GM18870 (cell line): ENCODE measurements at regions not wholly inside any gene's neighbourhood (a gene's known extent, or its start where the extent isn't known, plus 50 kb on each side); places are given as distances from the start of the nearest gene placed in this dataset.

Experiments used
- ATAC-seq: cut with Tn5 transposase; IDR thresholded peaks from one replicate; pipeline ENCODE4 v1.9.1; 2021; ENCODE audit warnings: moderate library complexity; ENCODE audit not compliant: unreplicated experiment

DNA sequence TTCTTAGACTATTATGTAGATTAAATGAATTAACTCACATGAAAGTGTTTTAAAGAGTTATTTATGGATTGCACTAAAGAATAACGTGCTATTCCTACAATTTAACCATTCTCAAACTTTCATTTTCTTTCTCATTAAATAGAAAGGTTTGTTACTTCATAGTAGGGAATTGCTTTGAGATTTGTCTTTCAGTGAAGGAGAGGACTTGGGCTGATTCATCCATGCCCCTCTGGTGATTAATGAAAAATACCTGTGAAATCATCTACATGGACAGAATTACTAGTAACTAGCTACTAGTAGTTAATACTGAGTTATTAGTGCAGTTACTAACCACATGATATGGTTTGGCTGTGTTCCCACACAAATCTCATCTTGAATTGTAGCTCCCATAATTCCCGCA lies 275.8 kb upstream of the CDH20 start:
- no peak for ATAC-seq

DNA sequence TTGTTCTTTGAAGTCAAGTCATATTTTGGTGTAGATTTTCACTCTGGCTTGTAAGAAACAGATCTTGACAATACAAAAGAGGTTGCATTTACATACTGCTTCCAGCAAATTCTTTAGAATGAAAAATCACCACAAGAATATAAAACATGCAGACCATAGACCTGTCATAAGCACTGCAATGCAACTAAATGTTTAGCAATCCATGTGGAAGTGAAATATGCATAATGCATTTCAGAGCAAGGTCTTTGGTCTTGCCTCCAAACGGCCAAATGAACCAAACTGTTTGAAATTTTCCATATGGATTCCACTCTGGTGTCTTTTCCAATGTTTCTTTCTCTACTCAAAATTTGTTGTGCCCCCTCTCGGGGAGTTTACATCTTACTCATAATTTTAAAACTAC lies 271.0 kb upstream of the CDH20 start:
- no peak for ATAC-seq

DNA sequence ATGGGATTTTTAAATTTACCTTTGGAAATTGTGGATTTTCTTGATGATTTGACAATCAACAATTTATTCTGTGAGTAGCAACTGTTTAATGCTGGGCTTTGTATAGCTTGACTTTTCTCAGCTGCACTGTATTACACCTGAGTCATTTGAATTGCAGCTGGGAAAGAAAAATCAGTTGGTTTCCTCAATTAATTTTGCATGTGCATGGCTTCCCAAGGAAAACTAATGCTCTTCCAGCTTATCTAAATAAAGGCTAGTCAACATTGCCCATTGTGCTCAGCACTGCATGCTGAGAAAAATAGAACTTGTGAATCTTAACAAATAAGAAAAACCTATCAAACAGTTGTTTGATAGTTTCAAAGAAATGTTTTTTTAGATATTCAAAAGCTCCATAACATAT lies 268.3 kb upstream of the CDH20 start:
- no peak for ATAC-seq

DNA sequence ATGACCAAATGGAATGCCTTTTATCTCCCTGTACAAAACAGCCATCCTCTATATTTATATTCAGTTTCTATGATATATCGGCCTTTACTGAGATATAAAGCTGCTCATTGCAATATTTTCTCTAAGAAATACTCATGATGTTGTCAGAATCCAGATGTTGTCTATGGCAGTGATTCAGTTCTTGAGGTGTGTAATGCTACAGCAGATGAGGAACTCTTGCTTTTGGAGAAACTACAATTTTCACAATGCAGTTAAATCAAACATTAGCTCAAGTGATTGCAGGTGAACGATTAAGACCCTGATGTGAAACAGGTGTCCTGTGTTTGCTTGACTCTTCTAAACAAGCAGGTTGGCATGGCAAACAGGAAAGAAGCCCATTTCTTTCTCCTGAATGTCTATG lies 256.2 kb upstream of the CDH20 start:
- ATAC-seq, result no peak

DNA sequence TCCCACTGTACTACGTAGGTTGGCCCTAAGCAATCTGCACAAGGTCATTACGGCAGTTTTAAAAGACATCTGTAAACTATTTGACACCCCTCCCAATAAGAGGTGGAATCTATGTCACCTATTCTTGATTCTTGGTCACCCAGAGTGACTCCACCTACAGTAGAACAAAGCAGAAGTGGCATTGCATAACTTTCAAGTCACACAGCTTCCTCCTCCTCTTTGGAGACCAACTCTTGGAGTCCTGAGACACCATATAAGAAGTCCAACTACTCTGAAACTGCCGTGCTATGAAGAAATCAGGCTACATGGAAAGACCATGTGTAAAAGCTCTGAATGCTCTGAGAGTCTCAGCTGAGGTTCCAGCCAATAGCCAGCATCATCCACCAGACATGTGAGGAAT lies 253.5 kb upstream of the CDH20 start:
- no peak for ATAC-seq

DNA sequence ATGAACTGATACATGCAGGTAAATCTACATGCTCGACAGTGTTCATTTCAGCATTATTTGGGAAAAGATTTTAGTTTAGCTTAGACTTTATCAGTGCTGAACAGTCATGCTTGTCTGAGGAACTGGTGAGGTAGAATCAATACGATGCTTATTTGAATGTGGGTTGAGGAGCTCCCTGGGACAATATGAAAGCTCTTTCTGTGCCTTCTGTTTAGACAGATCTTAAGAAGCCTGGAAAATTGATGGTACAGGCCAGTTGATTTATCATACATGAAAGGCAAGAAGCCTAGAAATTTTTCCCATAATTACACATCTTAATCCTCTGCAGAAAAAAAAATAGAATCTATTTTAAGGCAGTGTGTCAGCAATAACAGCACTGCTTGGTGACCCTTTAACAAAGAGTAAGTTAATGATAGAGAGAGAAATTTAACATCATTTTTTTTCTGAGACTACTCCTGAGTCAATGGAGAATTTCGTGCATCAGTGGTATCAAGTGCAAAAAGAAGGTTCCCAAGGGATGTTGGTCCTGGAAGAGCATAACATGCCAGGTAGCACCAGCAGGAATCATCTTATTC lies 252.2 kb upstream of the CDH20 start:
- no peak for ATAC-seq

DNA sequence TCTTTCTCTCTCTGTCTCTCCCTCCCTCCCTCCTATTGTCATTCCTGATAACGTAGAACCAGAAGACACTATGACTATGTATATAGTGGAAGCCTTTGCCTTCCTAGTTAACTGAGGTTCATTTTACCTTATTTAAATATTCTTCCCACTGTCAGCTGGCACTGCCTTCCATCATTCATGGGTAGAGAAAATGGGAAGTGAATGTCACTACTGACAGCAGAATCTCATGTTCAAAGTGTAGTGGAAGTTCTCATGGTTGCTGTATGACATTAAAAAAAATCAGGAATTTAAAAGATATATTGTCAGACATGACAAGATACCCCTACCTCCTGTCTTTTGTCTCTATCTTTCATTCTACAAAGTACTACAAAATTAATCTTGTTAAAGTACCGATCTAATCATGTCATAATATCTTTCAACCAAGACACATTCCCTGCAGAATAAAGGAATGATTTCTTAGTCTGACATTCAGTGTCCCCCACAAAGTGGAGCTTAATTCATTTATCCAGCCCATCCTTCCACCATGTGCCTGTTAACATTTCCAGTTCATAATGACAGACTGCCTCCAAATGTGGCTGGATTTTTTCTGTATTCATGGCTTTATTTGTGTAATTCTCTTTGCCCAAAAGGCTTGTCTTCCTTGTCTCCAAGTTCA lies 250.1 kb upstream of the CDH20 start:
- ATAC-seq, result no peak

DNA sequence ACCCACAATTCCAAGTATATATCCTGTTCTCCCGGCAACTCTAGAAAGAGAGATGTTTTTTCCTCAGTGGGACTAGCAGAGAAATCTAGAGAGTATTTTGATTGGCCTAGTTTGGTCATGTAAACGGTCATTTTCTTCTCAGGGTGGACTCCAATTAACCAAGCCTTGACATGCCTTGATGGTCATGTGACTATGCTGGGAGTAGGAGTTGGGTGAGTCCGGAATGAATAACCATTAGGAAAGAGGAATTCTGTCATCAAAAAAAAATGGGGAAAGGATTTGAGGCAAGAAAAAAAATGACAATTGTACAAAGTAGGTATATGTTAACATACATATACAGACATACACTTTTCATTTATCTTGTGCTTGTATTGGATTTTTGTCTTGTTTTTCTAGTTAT lies 248.2 kb upstream of the CDH20 start:
- no peak for ATAC-seq

DNA sequence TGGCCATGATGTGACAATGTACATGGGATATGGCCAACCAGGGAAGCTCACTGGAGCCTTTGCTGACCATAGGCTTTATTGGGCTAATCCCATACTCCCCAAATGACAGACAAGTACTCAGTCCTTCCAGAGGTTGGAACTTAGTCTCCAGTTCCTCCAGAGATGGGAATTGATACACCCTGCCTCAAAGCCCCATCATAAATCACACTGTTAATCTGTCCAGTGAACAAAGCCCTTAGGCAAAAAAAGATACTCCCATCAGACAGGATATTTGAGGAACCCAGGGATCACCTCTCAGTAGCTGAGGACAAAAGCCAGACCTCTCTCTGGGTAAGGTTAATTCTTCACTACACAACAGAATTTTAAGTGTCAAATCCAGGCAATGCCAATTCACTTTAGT lies 247.5 kb upstream of the CDH20 start:
- ATAC-seq, result no peak

DNA sequence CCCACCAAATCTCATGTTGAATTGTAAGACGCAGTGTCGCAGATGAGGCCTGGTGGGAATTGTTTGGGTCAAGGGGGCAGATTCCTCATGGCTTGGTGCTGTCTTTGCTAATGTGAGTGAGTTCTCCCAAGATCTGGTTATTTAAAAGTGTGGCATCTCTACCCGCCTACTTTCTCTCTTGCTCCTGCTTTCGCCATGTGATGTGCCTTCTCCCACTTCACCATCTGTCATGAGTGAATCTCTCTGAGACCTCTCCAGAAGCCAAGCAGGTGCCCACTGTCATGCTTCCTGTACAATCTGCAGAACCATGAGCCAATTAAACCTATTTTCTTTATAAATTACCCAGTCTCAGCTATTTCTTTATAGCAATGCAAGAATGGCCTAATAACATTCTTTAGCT lies 246.6 kb upstream of the CDH20 start:
- no peak for ATAC-seq

DNA sequence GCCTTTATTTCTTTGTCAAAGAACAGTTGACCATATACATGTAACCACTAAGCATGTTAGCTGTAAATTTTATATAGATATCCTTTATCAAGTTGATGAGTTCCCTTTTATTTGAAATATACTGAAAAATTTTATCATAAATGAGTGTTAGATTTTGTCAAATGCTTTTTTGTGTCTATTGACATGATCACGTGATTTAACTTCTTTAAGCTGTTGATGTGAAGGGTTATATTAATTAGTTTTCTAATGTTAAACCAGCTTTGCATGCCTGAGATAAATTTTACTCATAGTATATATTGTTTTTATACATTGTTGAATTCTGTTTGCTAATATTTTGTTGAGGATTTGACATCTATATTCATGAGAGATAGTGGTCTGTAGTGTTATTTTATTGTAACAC lies 241.9 kb upstream of the CDH20 start:
- no peak for ATAC-seq

DNA sequence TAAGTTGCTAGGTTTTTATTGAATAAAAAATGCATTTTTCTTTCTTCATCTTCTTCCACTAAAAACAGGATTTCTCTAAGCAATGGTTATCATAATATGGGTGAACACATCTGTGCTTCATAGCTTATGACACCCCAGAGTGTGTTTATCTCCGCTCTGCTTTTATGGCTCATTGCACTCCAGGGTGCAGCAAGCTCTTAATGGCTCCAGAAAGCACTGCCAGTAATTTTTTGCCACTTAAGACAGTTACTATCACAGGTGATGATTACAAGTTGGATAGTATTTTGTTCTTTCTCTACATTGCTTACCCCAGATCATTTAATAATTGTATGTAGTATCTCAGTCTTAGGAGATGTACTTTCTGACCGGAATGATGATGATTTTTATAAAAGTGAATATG lies 239.3 kb upstream of the CDH20 start:
- ATAC-seq, result no peak

DNA sequence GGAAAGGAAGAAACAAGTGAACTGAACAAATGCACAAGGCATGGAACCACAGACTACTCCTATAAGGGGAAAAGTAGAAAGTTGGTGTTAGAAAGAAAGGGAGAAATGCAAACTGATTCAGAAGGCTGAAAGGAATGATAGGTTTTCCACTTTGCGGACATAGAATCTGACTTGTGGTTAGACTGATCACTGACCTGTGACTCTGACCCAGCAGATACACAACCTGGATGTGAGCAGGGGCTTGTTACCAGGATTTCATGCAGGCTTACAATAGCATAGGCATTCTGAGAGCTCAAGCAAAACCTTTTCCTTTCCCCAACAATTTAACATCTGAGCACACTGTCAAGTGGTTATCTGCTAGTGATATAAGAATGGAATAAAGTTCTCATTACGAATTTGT lies 237.0 kb upstream of the CDH20 start:
- ATAC-seq, result no peak

DNA sequence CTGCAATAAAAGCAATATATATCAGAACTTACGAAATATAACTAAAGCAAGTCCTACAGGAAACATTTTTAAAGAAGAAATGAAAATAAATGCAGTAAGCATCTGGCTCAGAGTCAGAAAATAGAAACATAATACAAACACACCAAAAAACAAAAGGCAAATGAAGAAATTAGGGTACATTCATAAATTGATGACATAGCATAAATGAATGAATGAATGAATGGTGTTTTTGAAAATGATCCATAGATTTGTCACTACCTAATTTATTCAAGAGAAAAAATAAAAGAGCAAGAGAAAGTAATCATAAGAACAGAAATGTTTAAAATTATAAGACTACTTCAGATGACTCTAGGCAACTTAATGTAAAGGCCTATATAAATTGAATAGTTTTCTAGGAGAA lies 226.1 kb upstream of the CDH20 start:
- ATAC-seq, result no peak

DNA sequence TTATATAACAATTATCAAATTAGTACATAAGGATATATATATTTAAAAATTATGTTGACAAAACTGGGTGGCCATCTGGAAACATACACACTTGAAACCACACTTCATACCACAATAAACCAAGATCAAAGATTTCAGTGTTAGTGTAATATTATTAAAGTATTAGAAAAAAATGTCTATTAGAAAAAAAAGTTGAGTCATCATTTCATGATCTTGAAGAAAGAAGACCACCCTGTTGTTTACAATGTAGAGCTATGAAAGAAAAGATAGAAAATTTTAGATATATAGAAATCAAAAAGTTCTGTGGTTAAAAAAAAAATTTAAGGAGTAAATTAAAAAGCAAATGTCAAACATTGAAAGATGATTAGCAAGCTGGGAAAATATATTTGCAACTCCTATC lies 224.5 kb upstream of the CDH20 start:
- no peak for ATAC-seq

DNA sequence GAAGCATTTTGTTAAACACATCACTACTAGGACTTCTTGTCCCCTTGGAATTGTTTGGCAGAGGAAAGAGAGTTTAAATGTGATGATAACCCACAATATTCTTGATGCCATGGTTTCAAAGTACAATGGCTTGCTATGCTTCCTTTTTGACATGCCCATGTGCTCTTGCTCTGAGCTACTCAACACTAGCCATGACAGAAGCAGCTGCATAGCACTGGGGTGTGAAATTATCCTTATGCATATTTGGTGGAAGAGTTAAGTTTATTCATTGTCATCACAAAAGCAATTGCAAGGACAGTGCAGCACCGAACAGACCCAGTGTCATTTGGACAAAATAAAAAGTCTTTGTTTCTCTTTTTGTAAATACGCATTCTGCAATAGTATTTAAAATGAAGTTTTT lies 209.9 kb upstream of the CDH20 start:
- ATAC-seq, result no peak

DNA sequence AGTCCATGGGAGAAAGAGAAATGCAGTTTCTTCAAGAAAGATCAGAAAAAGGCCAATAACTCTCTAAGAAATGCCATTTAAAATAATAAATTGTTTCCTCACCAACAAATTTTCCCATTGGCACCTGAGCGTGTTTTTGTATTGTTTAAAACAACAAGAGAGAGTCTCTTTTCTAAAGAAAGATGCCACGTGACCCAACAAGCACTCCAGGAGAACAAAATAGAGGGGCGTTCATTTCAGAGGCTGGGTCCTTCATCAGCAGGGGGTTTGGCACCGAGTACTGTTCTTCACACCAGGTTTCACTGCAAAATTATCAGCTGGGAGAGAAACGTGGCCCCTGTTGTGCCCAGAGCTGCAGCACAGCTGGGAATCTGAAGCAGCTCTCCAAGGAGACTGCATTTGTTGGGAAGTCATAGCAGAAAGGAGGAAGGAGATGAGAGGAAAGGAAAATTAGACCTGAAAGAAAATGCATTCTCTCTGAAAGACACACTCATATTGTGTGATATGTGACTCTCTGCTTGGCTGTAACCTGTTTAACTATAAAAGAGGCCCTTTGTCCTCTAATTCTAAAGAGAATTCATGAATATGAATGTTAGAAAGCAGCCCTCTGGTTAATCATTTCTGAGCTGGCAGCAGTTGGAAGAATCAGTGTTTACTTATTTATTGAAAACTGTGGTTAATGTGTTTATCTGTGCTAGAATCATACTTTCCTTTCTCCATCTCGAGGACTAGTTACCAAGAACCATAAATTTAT lies 205.3 kb upstream of the CDH20 start:
- ATAC-seq, result no peak

DNA sequence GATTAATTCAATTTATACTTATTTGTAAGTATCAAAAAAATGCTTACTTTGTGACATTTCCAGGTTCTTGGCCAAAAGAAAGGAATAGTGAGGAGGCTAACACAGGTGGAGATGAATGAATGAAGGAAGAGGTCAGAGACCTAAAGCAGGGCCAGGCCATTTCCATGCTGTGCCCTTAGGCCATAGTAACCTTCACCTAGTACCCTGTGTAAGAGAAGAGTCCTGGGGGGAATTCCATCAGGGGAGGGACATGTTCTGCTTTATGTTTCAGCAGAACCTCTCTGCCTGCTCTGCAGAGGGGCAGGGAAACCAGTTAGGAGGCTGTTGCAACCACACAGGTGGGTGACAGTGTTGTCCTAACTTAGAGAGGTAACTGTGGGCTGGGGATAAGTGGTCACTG lies 204.2 kb upstream of the CDH20 start:
- ATAC-seq, result no peak

DNA sequence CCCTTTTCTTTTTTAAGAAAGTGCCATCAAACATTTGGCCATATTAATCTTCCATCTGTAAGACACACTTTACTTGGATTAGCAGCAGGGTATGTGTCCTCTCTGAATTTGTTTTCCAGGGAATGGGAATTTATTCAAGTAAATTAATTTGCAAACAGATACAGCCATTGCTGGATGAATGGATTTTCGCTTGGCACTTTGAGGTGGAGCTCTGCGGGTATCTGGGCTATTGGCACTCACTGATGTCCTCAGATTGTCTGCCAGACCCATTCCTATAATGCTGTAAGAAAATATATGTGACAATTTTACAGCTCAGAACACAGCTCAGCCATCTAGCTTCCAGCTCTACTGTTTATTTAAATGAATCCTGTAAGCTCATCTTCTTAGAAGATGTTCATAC lies 201.2 kb upstream of the CDH20 start:
- no peak for ATAC-seq

DNA sequence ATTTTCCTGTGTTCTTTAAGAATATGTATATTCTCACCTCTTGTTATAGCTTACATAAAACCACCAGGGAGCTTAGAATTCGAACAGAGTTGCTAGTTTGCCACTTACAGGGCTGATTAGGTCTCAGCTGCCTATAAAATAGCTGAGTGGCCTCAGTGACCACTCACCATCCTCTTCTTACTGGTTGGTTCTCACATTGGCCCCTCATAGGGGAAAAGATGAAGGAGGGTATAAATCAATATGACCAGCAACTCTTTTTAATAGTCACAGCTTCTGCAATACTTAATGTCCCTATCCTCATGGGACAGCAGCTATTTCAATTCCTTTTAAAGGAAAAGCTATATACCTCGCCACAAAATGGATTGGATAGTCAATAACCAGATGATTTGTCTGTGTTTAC lies 199.4 kb upstream of the CDH20 start:
- no peak for ATAC-seq

DNA sequence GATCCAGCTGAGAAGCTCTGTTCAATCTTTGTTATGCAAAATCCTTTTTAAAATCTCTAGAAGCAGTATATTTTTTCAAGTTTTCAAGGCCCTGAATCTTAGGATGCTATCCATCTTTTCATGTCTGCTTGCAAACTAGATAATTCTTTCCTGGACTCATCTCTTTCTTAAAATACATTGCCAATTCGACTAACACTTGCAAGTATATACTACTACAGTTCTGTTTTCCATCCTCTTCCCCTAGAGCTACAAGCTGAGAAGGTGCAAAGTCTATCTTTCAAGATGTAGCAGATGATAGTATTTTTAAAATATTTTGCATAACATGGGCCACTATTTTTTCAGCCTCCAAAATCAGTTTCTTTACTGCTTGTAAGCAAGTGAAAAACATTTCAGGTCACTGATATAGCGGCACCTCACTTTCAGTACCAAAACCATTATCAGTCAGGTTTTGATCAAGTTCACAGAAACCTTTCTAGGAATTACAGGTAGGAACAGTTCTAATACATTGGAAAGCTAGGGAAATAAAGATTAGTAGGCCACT lies 196.4 kb upstream of the CDH20 start:
- no peak for ATAC-seq

DNA sequence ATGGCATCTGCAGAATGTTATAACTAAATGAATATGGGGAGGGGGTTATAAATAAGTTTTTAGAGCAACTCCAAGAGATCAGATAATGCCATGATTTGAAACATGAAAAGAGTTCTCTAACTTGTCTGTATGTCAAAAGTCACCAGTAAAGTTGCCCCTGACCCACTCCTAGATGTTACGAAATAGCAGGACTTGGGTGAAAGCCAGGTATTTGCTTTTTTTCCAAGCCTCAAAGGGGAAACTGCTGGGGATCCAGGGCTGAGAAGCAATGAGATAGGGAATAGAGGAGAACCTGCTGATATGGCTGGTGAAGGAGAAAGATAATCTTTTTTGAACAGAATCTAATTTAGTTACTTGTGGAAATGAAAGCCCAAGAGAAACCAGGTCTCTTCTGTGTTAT lies 191.5 kb upstream of the CDH20 start:
- ATAC-seq, result no peak
